ENCODE measurements at regions not wholly inside any gene's neighbourhood (a gene's known extent, or its start where the extent isn't known, plus 50 kb on each side); places are given as distances from the start of the nearest gene placed in this dataset.

DNA sequence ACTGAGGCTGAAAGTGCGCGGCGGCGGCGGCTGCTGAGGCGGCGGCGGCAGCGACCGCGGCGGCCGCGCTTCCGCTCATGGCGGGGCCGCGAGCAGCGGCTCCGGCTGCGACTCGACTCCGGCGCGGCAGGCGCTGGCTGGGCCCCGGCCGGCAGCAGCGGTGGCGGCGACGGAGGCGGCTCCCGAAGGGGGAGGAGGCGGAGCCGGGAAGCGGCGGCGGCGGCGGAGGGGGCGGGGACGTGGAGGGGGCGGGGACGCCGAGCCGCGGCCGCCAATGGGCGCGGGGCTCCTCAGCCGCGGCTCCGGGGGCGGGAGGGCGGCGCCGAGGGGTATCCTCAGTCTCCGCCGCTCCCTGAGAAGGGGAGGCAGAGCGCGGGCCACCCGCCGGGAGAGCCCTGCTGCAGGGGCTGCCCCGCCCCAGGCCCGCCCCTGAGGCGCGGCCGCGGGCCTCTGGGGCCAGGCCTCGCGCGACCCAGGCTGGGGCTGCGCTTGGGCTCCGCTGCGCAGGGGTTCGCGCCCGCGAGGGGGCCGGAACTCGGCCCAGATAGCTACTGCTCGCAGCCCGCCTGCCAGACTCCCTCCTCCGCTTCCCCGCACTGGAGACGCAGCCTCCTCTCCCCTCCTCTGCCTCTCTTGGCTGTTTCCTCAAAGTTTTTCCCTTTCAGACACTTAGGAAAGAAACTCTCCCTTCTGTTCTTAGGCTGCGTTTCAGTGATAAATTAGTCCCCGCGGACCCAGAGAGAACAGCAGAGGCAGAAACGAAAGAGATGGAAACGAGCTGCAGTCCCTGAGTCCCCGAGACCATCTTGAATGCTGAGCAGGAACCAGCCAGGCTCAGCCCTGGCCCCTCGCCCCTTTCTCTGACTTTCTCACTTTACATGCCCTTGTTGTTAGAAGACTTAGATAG, 85.0 kb upstream of the MELK start (continued):
- TF ChIP-seq NFYB (IDR thresholded peaks at IDR 0.05; ENCODE audit: insufficient read depth, low read depth, low read length) (0 out of 2 replicates have a peak, but pooled peaks have one; percentile 13), CREB1 (IDR thresholded peaks at IDR 0.05; ENCODE audit: low read depth) (no peak), SREBF1 (IDR thresholded peaks at IDR 0.05; ENCODE audit: low read length) (no peak), TCF12 (IDR thresholded peaks at IDR 0.05; ENCODE audit: low read depth, low read length) (peak; percentile 41; the same call in 1 of the 2 replicates), EED (IDR thresholded peaks at IDR 0.05; ENCODE audit: low read depth) (no peak), SRF (IDR thresholded peaks at IDR 0.05; ENCODE audit: low read depth in 2 of 2, low read length in 2 of 2) (no peak), RB1 (IDR thresholded peaks at IDR 0.05; ENCODE audit: borderline replicate concordance) (peak; percentile 82; the same call in 1 of the 2 replicates), PAX5 (IDR thresholded peaks at IDR 0.05; ENCODE audit: borderline replicate concordance, low read depth, low read length) (0 out of 2 replicates have a peak, but pooled peaks have one; percentile 32), BCL11A (IDR thresholded peaks at IDR 0.05; ENCODE audit: low read depth, low read length) (no peak), STAT1 (conservative IDR thresholded peaks at IDR 0.05) (0 out of 2 replicates have a peak, but pooled peaks have one; percentile 24), CBFB (IDR thresholded peaks at IDR 0.05; ENCODE audit: low read depth) (0 out of 2 replicates have a peak, but pooled peaks have one; percentile 63), RFX5 (IDR thresholded peaks at IDR 0.05; ENCODE audit: low read depth, low read length) (no peak), RAD21 (IDR thresholded peaks at IDR 0.05; ENCODE audit: insufficient read depth, low read depth, low read length) (no peak), JUND (IDR thresholded peaks at IDR 0.05; ENCODE audit: low read depth, low read length) (no peak), MTA2 (IDR thresholded peaks at IDR 0.05; ENCODE audit: low read depth) (0 out of 2 replicates have a peak, but pooled peaks have one; percentile 33), SMAD1 (IDR thresholded peaks at IDR 0.05; ENCODE audit: low read depth, partially characterized antibody) (peak; percentile 17), MXI1 (IDR thresholded peaks at IDR 0.05; ENCODE audit: low read depth, low read length) (0 out of 2 replicates have a peak, but pooled peaks have one; percentile 32), RCOR1 (conservative IDR thresholded peaks at IDR 0.05; ENCODE audit: low read depth, low read length) (no peak), EZH2 (IDR thresholded peaks at IDR 0.05; ENCODE audit: borderline replicate concordance, control insufficient read depth, low read depth, low read length) (no peak), NFXL1 (IDR thresholded peaks at IDR 0.05; ENCODE audit: borderline replicate concordance) (no peak), WRNIP1 (IDR thresholded peaks at IDR 0.05; ENCODE audit: borderline replicate concordance, low read depth, low read length) (no peak), CBX3 (IDR thresholded peaks at IDR 0.05; ENCODE audit: borderline replicate concordance, low read depth) (no peak), EP300 (IDR thresholded peaks at IDR 0.05; ENCODE audit: borderline replicate concordance in 1 of 2, control insufficient read depth in 1 of 2, low read depth in 2 of 2, low read length in 2 of 2) (no peak)
- TF ChIP-seq, protein P1, sequence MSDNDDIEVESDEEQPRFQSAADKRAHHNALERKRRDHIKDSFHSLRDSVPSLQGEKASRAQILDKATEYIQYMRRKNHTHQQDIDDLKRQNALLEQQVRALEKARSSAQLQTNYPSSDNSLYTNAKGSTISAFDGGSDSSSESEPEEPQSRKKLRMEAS (IDR thresholded peaks at IDR 0.05; ENCODE audit: low read depth, low read length), result no peak
- TF ChIP-seq, protein P2, sequence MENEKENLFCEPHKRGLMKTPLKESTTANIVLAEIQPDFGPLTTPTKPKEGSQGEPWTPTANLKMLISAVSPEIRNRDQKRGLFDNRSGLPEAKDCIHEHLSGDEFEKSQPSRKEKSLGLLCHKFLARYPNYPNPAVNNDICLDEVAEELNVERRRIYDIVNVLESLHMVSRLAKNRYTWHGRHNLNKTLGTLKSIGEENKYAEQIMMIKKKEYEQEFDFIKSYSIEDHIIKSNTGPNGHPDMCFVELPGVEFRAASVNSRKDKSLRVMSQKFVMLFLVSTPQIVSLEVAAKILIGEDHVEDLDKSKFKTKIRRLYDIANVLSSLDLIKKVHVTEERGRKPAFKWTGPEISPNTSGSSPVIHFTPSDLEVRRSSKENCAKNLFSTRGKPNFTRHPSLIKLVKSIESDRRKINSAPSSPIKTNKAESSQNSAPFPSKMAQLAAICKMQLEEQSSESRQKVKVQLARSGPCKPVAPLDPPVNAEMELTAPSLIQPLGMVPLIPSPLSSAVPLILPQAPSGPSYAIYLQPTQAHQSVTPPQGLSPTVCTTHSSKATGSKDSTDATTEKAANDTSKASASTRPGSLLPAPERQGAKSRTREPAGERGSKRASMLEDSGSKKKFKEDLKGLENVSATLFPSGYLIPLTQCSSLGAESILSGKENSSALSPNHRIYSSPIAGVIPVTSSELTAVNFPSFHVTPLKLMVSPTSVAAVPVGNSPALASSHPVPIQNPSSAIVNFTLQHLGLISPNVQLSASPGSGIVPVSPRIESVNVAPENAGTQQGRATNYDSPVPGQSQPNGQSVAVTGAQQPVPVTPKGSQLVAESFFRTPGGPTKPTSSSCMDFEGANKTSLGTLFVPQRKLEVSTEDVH (IDR thresholded peaks at IDR 0.05; ENCODE audit: low read depth, partially characterized antibody), result no peak
- TF ChIP-seq, protein P3, sequence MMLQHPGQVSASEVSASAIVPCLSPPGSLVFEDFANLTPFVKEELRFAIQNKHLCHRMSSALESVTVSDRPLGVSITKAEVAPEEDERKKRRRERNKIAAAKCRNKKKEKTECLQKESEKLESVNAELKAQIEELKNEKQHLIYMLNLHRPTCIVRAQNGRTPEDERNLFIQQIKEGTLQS (IDR thresholded peaks at IDR 0.05; ENCODE audit: borderline replicate concordance, extremely low read depth, low read depth, low read length), result no peak
